Body of pancreas (tissue), 4 donors: ENCODE measurements at regions not wholly inside any gene's neighbourhood (a gene's known extent, or its start where the extent isn't known, plus 50 kb on each side); places are given as distances from the start of the nearest gene placed in this dataset.

Experiments used
- CTCF ChIP-seq, 7 experiments: fragments of 450-650 bp in 4 of 7; fragments of 200-600 bp in 3 of 7; sonication (generic) in 3 of 7; IDR thresholded peaks; one replicate each; pipeline ENCODE4 v1.5.1; 2016 to 2019; ENCODE audit warnings: antibody characterized with exemption in 7 of 7
- POLR2A ChIP-seq, 3 donors: fragments of 450-650 bp; IDR thresholded peaks; one replicate each; pipeline ENCODE4 v1.6.1; 2016; ENCODE audit warnings: antibody characterized with exemption in 3 of 3, mild to moderate bottlenecking in 2 of 3

GRCh38 chr1:244151537-244151936, 100.5 kb downstream of the ZBTB18 start:
- TF ChIP-seq CTCF (IDR thresholded peaks at IDR 0.05) (no peak), POLR2A (IDR thresholded peaks at IDR 0.05) (no peak)
